H9 (cell line): ENCODE measurements at regions not wholly inside any gene's neighbourhood (a gene's known extent, or its start where the extent isn't known, plus 50 kb on each side); places are given as distances from the start of the nearest gene placed in this dataset.

Experiments used
- DNase-seq: peaks from one replicate; pipeline ENCODE4 v3.0.0-alpha.2; 2017
- H2AFZ ChIP-seq: one replicate; pipeline ENCODE4 v1.6.1; 2013; ENCODE audit warnings: mild to moderate bottlenecking, low read length, control low read depth, moderate library complexity
- H2AK5ac ChIP-seq: 2 replicates; pipeline ENCODE4 v1.6.1; 2013; ENCODE audit warnings: low read length, control low read depth, mixed read lengths; ENCODE audit not compliant: insufficient read length
- H2BK120ac ChIP-seq: one replicate; pipeline ENCODE4 v1.6.1; 2013; ENCODE audit warnings: low read depth, mild to moderate bottlenecking, low read length, control low read depth, inconsistent platforms; ENCODE audit not compliant: poor library complexity, severe bottlenecking
- H2BK12ac ChIP-seq: 2 replicates; pipeline ENCODE4 v1.6.1; 2013; ENCODE audit warnings: low read length, control low read depth, mixed read lengths, low read depth; ENCODE audit not compliant: insufficient read length
- H2BK15ac ChIP-seq: 2 replicates; pipeline ENCODE4 v1.6.1; 2013; ENCODE audit warnings: low read depth, low read length, control low read depth
- H2BK20ac ChIP-seq: one replicate; pipeline ENCODE4 v1.6.1; 2013; ENCODE audit warnings: low read depth, mild to moderate bottlenecking, low read length, control low read depth, inconsistent platforms; ENCODE audit not compliant: poor library complexity, severe bottlenecking
- H2BK5ac ChIP-seq: 2 replicates; pipeline ENCODE4 v1.6.1; 2013; ENCODE audit warnings: low read length, control low read depth, mixed read lengths; ENCODE audit not compliant: insufficient read length
- H3K14ac ChIP-seq: 2 replicates; pipeline ENCODE4 v1.6.1; 2013; ENCODE audit warnings: low read length, control low read depth; ENCODE audit not compliant: insufficient read depth
- H3K18ac ChIP-seq: 2 replicates; pipeline ENCODE4 v1.6.1; 2013; ENCODE audit warnings: low read depth, mild to moderate bottlenecking, mixed read lengths, low read length, control low read depth; ENCODE audit not compliant: insufficient read length
- H3K23ac ChIP-seq: 2 replicates; pipeline ENCODE4 v1.6.1; 2013; ENCODE audit warnings: low read length, control low read depth, mixed read lengths, low read depth; ENCODE audit not compliant: insufficient read length
- H3K23me2 ChIP-seq: 2 replicates; pipeline ENCODE4 v1.6.1; 2013; ENCODE audit warnings: low read depth, mild to moderate bottlenecking, mixed read lengths, low read length, control low read depth; ENCODE audit not compliant: insufficient read length, poor library complexity, severe bottlenecking
- H3K27ac ChIP-seq: 2 replicates; pipeline ENCODE4 v1.5.1; 2013; ENCODE audit warnings: low read length, control low read depth, mixed read lengths, low read depth; ENCODE audit not compliant: insufficient read length
- H3K27me3 ChIP-seq: 2 replicates; pipeline ENCODE4 v1.6.1; 2013; ENCODE audit warnings: low read length, control low read depth, inconsistent platforms; ENCODE audit not compliant: insufficient read depth
- H3K4ac ChIP-seq: 2 replicates; pipeline ENCODE4 v1.6.1; 2013; ENCODE audit warnings: low read depth, mild to moderate bottlenecking, control low read depth, inconsistent platforms, low read length, moderate library complexity
- H3K4me1 ChIP-seq: 2 replicates; pipeline ENCODE4 v1.6.1; 2013; ENCODE audit warnings: low read length, control low read depth, inconsistent platforms; ENCODE audit not compliant: insufficient read depth
- H3K4me2 ChIP-seq: 2 replicates; pipeline ENCODE4 v1.6.1; 2013; ENCODE audit warnings: low read length, control low read depth, mixed read lengths; ENCODE audit not compliant: insufficient read length, insufficient read depth
- H3K56ac ChIP-seq: 2 replicates; pipeline ENCODE4 v1.6.1; 2013; ENCODE audit warnings: low read depth, mild to moderate bottlenecking, mixed read lengths, low read length, control low read depth; ENCODE audit not compliant: insufficient read length
- H3K79me1 ChIP-seq: 2 replicates; pipeline ENCODE4 v1.6.1; 2013; ENCODE audit warnings: low read depth, mild to moderate bottlenecking, moderate library complexity, low read length, control low read depth, inconsistent platforms; ENCODE audit not compliant: insufficient read depth, poor library complexity, severe bottlenecking
- H3K79me2 ChIP-seq: 2 replicates; pipeline ENCODE4 v1.6.1; 2013; ENCODE audit warnings: low read length, control low read depth, inconsistent platforms; ENCODE audit not compliant: insufficient read depth
- H3K9ac ChIP-seq: 2 replicates; pipeline ENCODE4 v1.6.1; 2013; ENCODE audit warnings: low read length, control low read depth, mixed read lengths; ENCODE audit not compliant: insufficient read length; ENCODE audit errors: extremely low read depth
- H3K9me3 ChIP-seq: one replicate; pipeline ENCODE4 v1.6.1; 2013; ENCODE audit warnings: low read depth, low read length, inconsistent platforms; ENCODE audit not compliant: control insufficient read depth
- H3T11ph ChIP-seq: one replicate; pipeline ENCODE4 v1.6.1; 2013; ENCODE audit warnings: mild to moderate bottlenecking, low read length, control low read depth, inconsistent platforms
- H4K20me1 ChIP-seq: one replicate; pipeline ENCODE4 v1.6.1; 2013; ENCODE audit not compliant: control insufficient read depth, insufficient read length, insufficient read depth
- H4K5ac ChIP-seq: 2 replicates; pipeline ENCODE4 v1.6.1; 2013; ENCODE audit warnings: low read depth, mild to moderate bottlenecking, mixed read lengths, low read length, control low read depth; ENCODE audit not compliant: insufficient read length
- H4K8ac ChIP-seq: replicated peaks from 2 replicates; pipeline ENCODE4 v1.6.1; 2013; ENCODE audit warnings: low read length, control low read depth, mixed read lengths, low read depth; ENCODE audit not compliant: insufficient read length
- H4K91ac ChIP-seq: 2 replicates; pipeline ENCODE4 v1.6.1; 2013; ENCODE audit warnings: low read depth, mild to moderate bottlenecking, moderate library complexity, mixed read lengths, low read length, control low read depth; ENCODE audit not compliant: insufficient read length
- H3K27ac Mint-ChIP-seq, 3 experiments: 2 replicates in 2 of 3; 3 replicates in 1 of 3; pipeline ENCODE4 v1.8.0; 2020 to 2021; ENCODE audit warnings: mixed read lengths in 3 of 3, mild to moderate bottlenecking in 1 of 3, moderate library complexity in 1 of 3
- H3K27me3 Mint-ChIP-seq: 2 replicates; pipeline ENCODE4 v1.8.0; 2021; ENCODE audit warnings: low read depth, mild to moderate bottlenecking, moderate library complexity, mixed read lengths
- H3K36me3 Mint-ChIP-seq, 3 experiments: 2 replicates in 2 of 3; 3 replicates in 1 of 3; pipeline ENCODE4 v1.8.0; 2020 to 2021; ENCODE audit warnings: low read depth in 3 of 3, mixed read lengths in 3 of 3; ENCODE audit not compliant: insufficient read depth in 1 of 3
- H3K4me1 Mint-ChIP-seq, 2 experiments: 2 replicates each; pipeline ENCODE4 v1.8.0; 2020; ENCODE audit warnings: mixed read lengths in 2 of 2
- H3K4me3 Mint-ChIP-seq, 2 experiments: 2 replicates in 1 of 2; 3 replicates in 1 of 2; pipeline ENCODE4 v1.8.0; 2020 to 2021; ENCODE audit warnings: mild to moderate bottlenecking in 2 of 2, mixed read lengths in 2 of 2, moderate library complexity in 1 of 2
- H3K9me3 Mint-ChIP-seq, 2 experiments: 2 replicates in 1 of 2; 3 replicates in 1 of 2; pipeline ENCODE4 v1.8.0; 2020; ENCODE audit warnings: mild to moderate bottlenecking in 2 of 2, mixed read lengths in 2 of 2, moderate library complexity in 1 of 2
- CTCF ChIP-seq: fragments of 200-600 bp; sonication (generic); conservative IDR thresholded peaks from 3 replicates; pipeline ENCODE4 v1.8.0; 2021; ENCODE audit warnings: antibody characterized with exemption, mild to moderate bottlenecking
- WGBS: extraction: QIAGEN DNeasy Blood & Tissue Kit; methylation state at CpG from one replicate; pipeline ENCODE4 v1.1.7; 2013; ENCODE audit warnings: missing lambda C conversion rate, low lambda C conversion rate, mixed read lengths; ENCODE audit not compliant: insufficient read length; ENCODE audit errors: extremely low coverage; 5-methylcytosine and 5-hydroxymethylcytosine counted together

GRCh38 chr11:119476666-119477331, 53.8 kb upstream of the THY1 start:
- no peak overlapping the region for H3K4ac ChIP-seq
- no peaks in the 10 kb centered on the region for H3K9me3 ChIP-seq
- TF ChIP-seq CTCF = no peak
- H3K56ac ChIP-seq = no peak overlapping the region
- Mint-ChIP-seq H3K27me3 (peaks cover 34% of the 10 kb centered on the region), H3K27ac (no peak overlapping the region; a peak in 1 of 7 replicates), H3K36me3 (no peaks in the 10 kb centered on the region; a peak in 1 of 7 replicates), H3K4me1 (peaks cover 13 to 17% of the 10 kb centered on the region in 2 experiments), H3K9me3 (no peaks in the 10 kb centered on the region; a peak in 1 of 5 replicates), H3K4me3 (no peak overlapping the region)
- DNase-seq = peak; percentile 26
- no peak overlapping the region for H2AK5ac ChIP-seq
- no peaks in the 10 kb centered on the region for H3K79me2 ChIP-seq
- H4K20me1 ChIP-seq = no peaks in the 10 kb centered on the region
- no peaks in the 10 kb centered on the region; the same call in 1 of the 2 replicates for H3K4me1 ChIP-seq
- no peak overlapping the region for H3K27ac ChIP-seq
- H2BK20ac ChIP-seq = no peak overlapping the region
- H3K9ac ChIP-seq = no peak overlapping the region
- no peak overlapping the region for H3K14ac ChIP-seq
- no peak overlapping the region for H3K18ac ChIP-seq
- no peak overlapping the region for H4K91ac ChIP-seq
- H4K5ac ChIP-seq = no peak overlapping the region
- H3K27me3 ChIP-seq = no peaks in the 10 kb centered on the region
- no peak overlapping the region for H3K23ac ChIP-seq
- H3T11ph ChIP-seq = no peak overlapping the region
- H3K23me2 ChIP-seq = no peaks in the 10 kb centered on the region
- H2AFZ ChIP-seq = no peak overlapping the region
- H3K4me2 ChIP-seq = no peak overlapping the region
- H2BK5ac ChIP-seq = no peak overlapping the region
- H4K8ac ChIP-seq = no peak overlapping the region
- no peak overlapping the region for H2BK15ac ChIP-seq
- H2BK12ac ChIP-seq = no peak overlapping the region
- no peak overlapping the region for H2BK120ac ChIP-seq
- WGBS = no CpG with 5 or more reads among the region's 10 CpGs
- no peaks in the 10 kb centered on the region for H3K79me1 ChIP-seq
